ENCODE measurements at regions not wholly inside any gene's neighbourhood (a gene's known extent, or its start where the extent isn't known, plus 50 kb on each side); places are given as distances from the start of the nearest gene placed in this dataset.

- no peak overlapping the region for H3K14ac ChIP-seq (ENCODE audit: low read length)
- no CpG with 5 or more reads among the region's 1 CpG for WGBS (ENCODE audit: extremely low coverage, insufficient coverage, insufficient read length)
- H3K23ac ChIP-seq (ENCODE audit: low read length) = no peak overlapping the region
- H3K27ac ChIP-seq (ENCODE audit: low read depth, low read length) = no peak overlapping the region
- DNase-seq = no peak
- no peak overlapping the region for H2AFZ ChIP-seq (ENCODE audit: insufficient read depth, low read length, poor library complexity)
- H3K4me3 ChIP-seq (ENCODE audit: low read depth, low read length) = no peak overlapping the region
- H3K4me1 ChIP-seq (ENCODE audit: control insufficient read depth in 1 of 2, insufficient read depth in 2 of 2, low read length in 2 of 2) = no peaks in the 10 kb centered on the region
- H3K36me3 ChIP-seq (ENCODE audit: control insufficient read depth in 1 of 2, insufficient read depth in 2 of 2, low read length in 2 of 2) = no peaks in the 10 kb centered on the region
- H2BK120ac ChIP-seq (ENCODE audit: insufficient read depth, low read length, poor library complexity) = no peak overlapping the region
- H3K79me2 ChIP-seq (ENCODE audit: control insufficient read depth, insufficient read depth, low read length, poor library complexity) = no peaks in the 10 kb centered on the region
- no peak overlapping the region for H4K8ac ChIP-seq (ENCODE audit: low read depth, low read length)
- H4K12ac ChIP-seq (ENCODE audit: low read depth, low read length) = no peak overlapping the region
- H3K9me3 ChIP-seq (ENCODE audit: insufficient read depth, low read depth, low read length) = no peaks in the 10 kb centered on the region
- no peak overlapping the region for H3K4ac ChIP-seq (ENCODE audit: low read depth, low read length)
- no peaks in the 10 kb centered on the region for H3K79me1 ChIP-seq (ENCODE audit: low read length)
- no peak overlapping the region for H2AK5ac ChIP-seq (ENCODE audit: low read length)
- no peaks in the 10 kb centered on the region for H3K27me3 ChIP-seq (ENCODE audit: insufficient read depth, low read length)
- H2BK5ac ChIP-seq (ENCODE audit: low read depth, low read length, poor library complexity) = no peak overlapping the region
- no peak overlapping the region for H2BK12ac ChIP-seq (ENCODE audit: low read length)
- no peak overlapping the region for H4K91ac ChIP-seq (ENCODE audit: low read depth, low read length)
- no peak overlapping the region for H3K9ac ChIP-seq (ENCODE audit: low read length)
- H3K4me2 ChIP-seq (ENCODE audit: low read length) = no peak overlapping the region
- H3K18ac ChIP-seq (ENCODE audit: low read length) = no peak overlapping the region
These were observed 1366.2 kb upstream of the PCDH20 start for GRCh38 chr13:62781866-62782265.

GRCh38 chr13:62779161-62779560 is 1363.5 kb upstream of the PCDH20 start:
- Histone ChIP-seq H3K4me1 (ENCODE audit: control insufficient read depth in 1 of 2, insufficient read depth in 2 of 2, low read length in 2 of 2) (no peaks in the 10 kb centered on the region), H4K8ac (ENCODE audit: low read depth, low read length) (no peak overlapping the region), H3K14ac (ENCODE audit: low read length) (no peak overlapping the region), H3K9ac (ENCODE audit: low read length) (no peak overlapping the region), H3K79me1 (ENCODE audit: low read length) (no peaks in the 10 kb centered on the region), H2BK120ac (ENCODE audit: insufficient read depth, low read length, poor library complexity) (no peak overlapping the region), H3K4me2 (ENCODE audit: low read length) (no peak overlapping the region), H2AFZ (ENCODE audit: insufficient read depth, low read length, poor library complexity) (no peak overlapping the region), H3K36me3 (ENCODE audit: control insufficient read depth in 1 of 2, insufficient read depth in 2 of 2, low read length in 2 of 2) (no peaks in the 10 kb centered on the region), H3K79me2 (ENCODE audit: control insufficient read depth, insufficient read depth, low read length, poor library complexity) (no peaks in the 10 kb centered on the region), H3K27ac (ENCODE audit: low read depth, low read length) (no peak overlapping the region), H3K4ac (ENCODE audit: low read depth, low read length) (no peak overlapping the region), H2BK12ac (ENCODE audit: low read length) (no peak overlapping the region), H3K27me3 (ENCODE audit: insufficient read depth, low read length) (no peaks in the 10 kb centered on the region), H3K9me3 (ENCODE audit: insufficient read depth, low read depth, low read length) (no peaks in the 10 kb centered on the region), H3K4me3 (ENCODE audit: low read depth, low read length) (no peak overlapping the region), H2AK5ac (ENCODE audit: low read length) (no peak overlapping the region), H2BK5ac (ENCODE audit: low read depth, low read length, poor library complexity) (no peak overlapping the region), H4K91ac (ENCODE audit: low read depth, low read length) (no peak overlapping the region), H4K12ac (ENCODE audit: low read depth, low read length) (no peak overlapping the region), H3K18ac (ENCODE audit: low read length) (no peak overlapping the region), H3K23ac (ENCODE audit: low read length) (no peak overlapping the region)
- WGBS (ENCODE audit: extremely low coverage, insufficient coverage, insufficient read length) = no CpG with 5 or more reads among the region's 6 CpGs
- no peak for DNase-seq

GRCh38 chr13:62767473-62767872 is 1351.8 kb upstream of the PCDH20 start:
- H3K36me3 ChIP-seq (ENCODE audit: control insufficient read depth in 1 of 2, insufficient read depth in 2 of 2, low read length in 2 of 2) = no peaks in the 10 kb centered on the region
- H2BK5ac ChIP-seq (ENCODE audit: low read depth, low read length, poor library complexity) = no peak overlapping the region
- H2AFZ ChIP-seq (ENCODE audit: insufficient read depth, low read length, poor library complexity) = no peak overlapping the region
- H3K4me3 ChIP-seq (ENCODE audit: low read depth, low read length) = no peak overlapping the region
- no peak overlapping the region for H3K9ac ChIP-seq (ENCODE audit: low read length)
- no CpG with 5 or more reads among the region's 9 CpGs for WGBS (ENCODE audit: extremely low coverage, insufficient coverage, insufficient read length)
- H3K79me2 ChIP-seq (ENCODE audit: control insufficient read depth, insufficient read depth, low read length, poor library complexity) = no peaks in the 10 kb centered on the region
- no peak overlapping the region for H3K23ac ChIP-seq (ENCODE audit: low read length)
- no peak overlapping the region for H4K12ac ChIP-seq (ENCODE audit: low read depth, low read length)
- no peaks in the 10 kb centered on the region for H3K27me3 ChIP-seq (ENCODE audit: insufficient read depth, low read length)
- no peak overlapping the region for H2AK5ac ChIP-seq (ENCODE audit: low read length)
- no peak overlapping the region for H4K8ac ChIP-seq (ENCODE audit: low read depth, low read length)
- H2BK120ac ChIP-seq (ENCODE audit: insufficient read depth, low read length, poor library complexity) = no peak overlapping the region
- no peak overlapping the region for H3K4me2 ChIP-seq (ENCODE audit: low read length)
- no peaks in the 10 kb centered on the region for H3K9me3 ChIP-seq (ENCODE audit: insufficient read depth, low read depth, low read length)
- H3K18ac ChIP-seq (ENCODE audit: low read length) = no peak overlapping the region
- H2BK12ac ChIP-seq (ENCODE audit: low read length) = no peak overlapping the region
- H3K4me1 ChIP-seq (ENCODE audit: control insufficient read depth in 1 of 2, insufficient read depth in 2 of 2, low read length in 2 of 2) = no peaks in the 10 kb centered on the region
- H4K91ac ChIP-seq (ENCODE audit: low read depth, low read length) = no peak overlapping the region
- no peak for DNase-seq
- no peaks in the 10 kb centered on the region for H3K79me1 ChIP-seq (ENCODE audit: low read length)
- H3K14ac ChIP-seq (ENCODE audit: low read length) = no peak overlapping the region
- H3K4ac ChIP-seq (ENCODE audit: low read depth, low read length) = no peak overlapping the region
- no peak overlapping the region for H3K27ac ChIP-seq (ENCODE audit: low read depth, low read length)

DNA sequence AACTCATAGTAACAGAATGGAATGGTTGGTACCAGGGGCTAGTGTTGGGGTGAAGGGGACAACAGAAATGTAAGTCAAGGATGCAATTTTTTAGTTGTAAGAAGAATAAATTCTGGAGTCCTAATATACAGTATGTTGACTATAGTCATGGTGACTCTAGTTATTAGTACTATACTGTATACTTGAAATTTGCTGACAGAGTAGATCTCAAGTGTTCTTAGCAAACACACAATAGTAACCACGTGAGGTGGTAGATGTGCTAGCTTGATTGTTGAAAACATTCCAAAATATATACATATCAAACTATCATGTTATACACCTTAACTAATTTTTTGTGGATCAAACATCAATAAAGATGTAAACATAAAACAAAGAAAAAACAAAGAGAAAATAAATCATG is 1345.1 kb upstream of the PCDH20 start:
- Histone ChIP-seq H3K9me3 (ENCODE audit: insufficient read depth, low read depth, low read length) (no peaks in the 10 kb centered on the region), H4K91ac (ENCODE audit: low read depth, low read length) (no peak overlapping the region), H4K12ac (ENCODE audit: low read depth, low read length) (no peak overlapping the region), H3K4me3 (ENCODE audit: low read depth, low read length) (no peak overlapping the region), H3K4me1 (ENCODE audit: control insufficient read depth in 1 of 2, insufficient read depth in 2 of 2, low read length in 2 of 2) (no peaks in the 10 kb centered on the region), H3K27ac (ENCODE audit: low read depth, low read length) (no peak overlapping the region), H2AK5ac (ENCODE audit: low read length) (no peak overlapping the region), H3K23ac (ENCODE audit: low read length) (no peak overlapping the region), H3K27me3 (ENCODE audit: insufficient read depth, low read length) (no peaks in the 10 kb centered on the region), H3K18ac (ENCODE audit: low read length) (no peak overlapping the region), H3K79me2 (ENCODE audit: control insufficient read depth, insufficient read depth, low read length, poor library complexity) (no peaks in the 10 kb centered on the region), H4K8ac (ENCODE audit: low read depth, low read length) (no peak overlapping the region), H2BK12ac (ENCODE audit: low read length) (no peak overlapping the region), H3K9ac (ENCODE audit: low read length) (no peak overlapping the region), H3K79me1 (ENCODE audit: low read length) (no peaks in the 10 kb centered on the region), H3K4me2 (ENCODE audit: low read length) (no peak overlapping the region), H3K4ac (ENCODE audit: low read depth, low read length) (no peak overlapping the region), H2AFZ (ENCODE audit: insufficient read depth, low read length, poor library complexity) (no peak overlapping the region), H3K14ac (ENCODE audit: low read length) (no peak overlapping the region), H2BK5ac (ENCODE audit: low read depth, low read length, poor library complexity) (no peak overlapping the region), H2BK120ac (ENCODE audit: insufficient read depth, low read length, poor library complexity) (no peak overlapping the region), H3K36me3 (ENCODE audit: control insufficient read depth in 1 of 2, insufficient read depth in 2 of 2, low read length in 2 of 2) (no peaks in the 10 kb centered on the region)
- DNase-seq = no peak
- no CpG with 5 or more reads among the region's 1 CpG for whole genome bisulfite sequencing (ENCODE audit: extremely low coverage, insufficient coverage, insufficient read length)
